CD4-positive, alpha-beta T cell (primary cell): ENCODE measurements at regions not wholly inside any gene's neighbourhood (a gene's known extent, or its start where the extent isn't known, plus 50 kb on each side); places are given as distances from the start of the nearest gene placed in this dataset.

Source experiments
- ATAC-seq: fragments of 200-7000 bp; cut with Tn5 transposase; one replicate; pipeline ENCODE4 v1.10.0; 2022; ENCODE audit warnings: mild to moderate bottlenecking; ENCODE audit not compliant: poor library complexity
- CTCF ChIA-PET: fragments of 350-600 bp; sonication (Branson Sonifier 250); formaldehyde crosslinking; loops from one replicate; lab custom pipeline; 2021; ENCODE audit warnings: antibody characterized with exemption, inconsistent platforms; lab: Charles Lee
- POLR2A ChIA-PET: fragments of 350-600 bp; sonication (Branson Sonifier 250); formaldehyde crosslinking; loops from one replicate; lab custom pipeline; 2021; ENCODE audit warnings: antibody characterized with exemption, inconsistent platforms; lab: Charles Lee
- DNase-seq, 14 experiments: peaks; one replicate each; pipeline ENCODE4 v3.0.0-alpha.2; 2013 to 2020; ENCODE audit warnings: mixed read lengths in 2 of 14
- H3K27ac ChIP-seq, 2 donors: one replicate each; pipeline versions ENCODE4 v1.5.1 to v1.7.0; 2013; ENCODE audit warnings: low read length in 2 of 2, low read depth in 1 of 2, mild to moderate bottlenecking in 1 of 2
- H3K27me3 ChIP-seq, 2 experiments: 1 replicate in 1 of 2; 2 replicates in 1 of 2; pipeline versions ENCODE4 v1.6.1 to v1.7.0; 2013; ENCODE audit warnings: low read length in 2 of 2, control low read depth in 1 of 2, mild to moderate bottlenecking in 1 of 2, moderate library complexity in 1 of 2; ENCODE audit not compliant: insufficient read depth in 2 of 2, control insufficient read depth in 1 of 2
- H3K36me3 ChIP-seq: one replicate; pipeline ENCODE4 v1.6.1; 2013; ENCODE audit warnings: low read length, control low read depth; ENCODE audit not compliant: insufficient read depth
- H3K4me1 ChIP-seq: one replicate; pipeline ENCODE4 v1.6.1; 2013; ENCODE audit warnings: low read length, control low read depth; ENCODE audit not compliant: insufficient read depth
- H3K4me3 ChIP-seq: one replicate; pipeline ENCODE4 v1.5.1; 2013; ENCODE audit warnings: mild to moderate bottlenecking, low read length, moderate library complexity
- H3K9me3 ChIP-seq, 2 experiments: 1 replicate in 1 of 2; 2 replicates in 1 of 2; pipeline versions ENCODE4 v1.6.1 to v1.7.0; 2013; ENCODE audit warnings: low read length in 2 of 2, mild to moderate bottlenecking in 2 of 2, control low read depth in 1 of 2, moderate library complexity in 1 of 2; ENCODE audit not compliant: control insufficient read depth in 1 of 2, insufficient read depth in 1 of 2
- H3K27ac Mint-ChIP-seq: one replicate; pipeline ENCODE4 v1.8.0; 2020; ENCODE audit warnings: mixed read lengths
- H3K27me3 Mint-ChIP-seq: one replicate; pipeline ENCODE4 v1.8.0; 2021; ENCODE audit warnings: mixed read lengths
- H3K36me3 Mint-ChIP-seq: one replicate; pipeline ENCODE4 v1.8.0; 2021; ENCODE audit warnings: low read depth, mixed read lengths
- H3K4me1 Mint-ChIP-seq: one replicate; pipeline ENCODE4 v1.8.0; 2021; ENCODE audit warnings: low read depth, mixed read lengths
- H3K4me3 Mint-ChIP-seq: one replicate; pipeline ENCODE4 v1.8.0; 2020; ENCODE audit warnings: mild to moderate bottlenecking, mixed read lengths
- H3K9me3 Mint-ChIP-seq: one replicate; pipeline ENCODE4 v1.8.0; 2020; ENCODE audit warnings: mixed read lengths
- CTCF ChIP-seq: fragments of 200-600 bp; IDR thresholded peaks from one replicate; pipeline ENCODE4 v1.8.0; 2022; ENCODE audit warnings: antibody characterized with exemption, mild to moderate bottlenecking
- intact Hi-C, 2 experiments: fragments of 100-400 bp; cut with DNase I in 1 of 2; cut with micrococcal nuclease in 1 of 2; formaldehyde crosslinking; loops; one replicate each; pipeline versions ENCODE4 v1.15.1 to v1.9.0; 2023 to 2025; cut with DNase I, micrococcal nuclease

- Mint-ChIP-seq H3K4me1 (no peaks in the 10 kb centered on the region), H3K27ac (no peak overlapping the region), H3K4me3 (no peak overlapping the region), H3K27me3 (no peaks in the 10 kb centered on the region), H3K36me3 (no peaks in the 10 kb centered on the region), H3K9me3 (no peaks in the 10 kb centered on the region)
- POLR2A ChIA-PET: no interaction called here
- H3K9me3 ChIP-seq: no peaks in the 10 kb centered on the region
- H3K36me3 ChIP-seq: no peaks in the 10 kb centered on the region
- no peak for DNase-seq
- H3K27me3 ChIP-seq: no peaks in the 10 kb centered on the region
- no peak overlapping the region for H3K4me3 ChIP-seq
- CTCF ChIA-PET: no interaction called here
- intact Hi-C loops: no loop called here
- no peaks in the 10 kb centered on the region for H3K4me1 ChIP-seq
- H3K27ac ChIP-seq: no peak overlapping the region
- ATAC-seq: no peak
- no peak for TF ChIP-seq CTCF
Measured at GRCh38 chr2:8046849-8047248, 635.0 kb upstream of the ID2 start.

DNA sequence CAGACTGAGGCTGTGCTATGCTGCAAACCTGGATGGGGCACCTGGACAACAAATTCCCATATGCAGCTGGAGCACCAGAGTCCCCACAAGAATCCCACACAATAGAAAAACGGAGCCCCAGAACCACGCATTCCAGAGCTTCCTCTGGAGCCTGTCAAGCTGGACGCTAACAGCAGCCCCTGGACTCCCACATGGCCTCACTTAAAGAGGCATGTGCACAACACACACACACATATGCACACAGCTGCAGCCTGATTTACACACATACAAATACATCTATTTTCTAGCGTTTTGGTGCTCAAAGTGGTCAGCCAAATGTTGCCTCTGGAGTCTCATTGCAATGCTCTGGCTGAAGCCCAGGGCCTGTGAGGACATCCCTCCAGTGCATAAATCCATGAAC lies 632.7 kb upstream of the ID2 start:
- H3K27me3 ChIP-seq: no peaks in the 10 kb centered on the region
- ChIA-PET CTCF (no interaction called here), POLR2A (no interaction called here)
- intact Hi-C loops: no loop called here
- Mint-ChIP-seq H3K27ac (no peak overlapping the region), H3K9me3 (no peaks in the 10 kb centered on the region), H3K4me1 (no peaks in the 10 kb centered on the region), H3K27me3 (no peaks in the 10 kb centered on the region), H3K36me3 (no peaks in the 10 kb centered on the region), H3K4me3 (no peak overlapping the region)
- no peaks in the 10 kb centered on the region for H3K4me1 ChIP-seq
- H3K36me3 ChIP-seq: no peaks in the 10 kb centered on the region
- H3K4me3 ChIP-seq: no peak overlapping the region
- no peak overlapping the region for H3K27ac ChIP-seq
- ATAC-seq (no peak), DNase-seq (no peak)
- no peaks in the 10 kb centered on the region for H3K9me3 ChIP-seq
- TF ChIP-seq CTCF: no peak

- no peaks in the 10 kb centered on the region for H3K36me3 ChIP-seq
- H3K27ac ChIP-seq: no peak overlapping the region
- Mint-ChIP-seq H3K4me3 (no peak overlapping the region), H3K27ac (no peak overlapping the region), H3K36me3 (no peaks in the 10 kb centered on the region), H3K4me1 (no peaks in the 10 kb centered on the region), H3K27me3 (no peaks in the 10 kb centered on the region), H3K9me3 (no peaks in the 10 kb centered on the region)
- DNase-seq (peak in 1 of 14 experiments; percentile 8), ATAC-seq (no peak)
- intact Hi-C loops: no loop called here
- CTCF ChIA-PET: no interaction called here
- no peaks in the 10 kb centered on the region for H3K9me3 ChIP-seq
- POLR2A ChIA-PET: no interaction called here
- TF ChIP-seq CTCF: no peak
- H3K4me1 ChIP-seq: no peaks in the 10 kb centered on the region
- no peaks in the 10 kb centered on the region for H3K27me3 ChIP-seq
- no peak overlapping the region for H3K4me3 ChIP-seq
Measured at GRCh38 chr2:8049851-8050571, 631.8 kb upstream of the ID2 start.
